MM.1S (cell line): ENCODE measurements at regions not wholly inside any gene's neighbourhood (a gene's known extent, or its start where the extent isn't known, plus 50 kb on each side); places are given as distances from the start of the nearest gene placed in this dataset.

ENCODE experiments used
- EZH2 ChIP-seq: fragments of 300-600 bp; sonication (generic); optimal IDR thresholded peaks from 2 replicates; pipeline ENCODE3; 2017; ENCODE audit warnings: low read depth, mild to moderate bottlenecking, antibody characterized with exemption, low read length, mixed read lengths
- EZH2phosphoT487 ChIP-seq: fragments of 300-600 bp; sonication (generic); IDR thresholded peaks from 2 replicates; pipeline ENCODE4 v1.6.1; 2018; ENCODE audit warnings: antibody characterized with exemption, low read length
- TF ChIP-seq, protein P1 (sequence below): fragments of 300-600 bp; sonication (generic); IDR thresholded peaks from 2 replicates; pipeline ENCODE4 v1.5.1; 2016; ENCODE audit warnings: antibody characterized with exemption, low read length, mixed read lengths

GRCh38 chr18:21972281-21972680, 197.1 kb upstream of the GATA6 start:
- TF ChIP-seq, protein P1, sequence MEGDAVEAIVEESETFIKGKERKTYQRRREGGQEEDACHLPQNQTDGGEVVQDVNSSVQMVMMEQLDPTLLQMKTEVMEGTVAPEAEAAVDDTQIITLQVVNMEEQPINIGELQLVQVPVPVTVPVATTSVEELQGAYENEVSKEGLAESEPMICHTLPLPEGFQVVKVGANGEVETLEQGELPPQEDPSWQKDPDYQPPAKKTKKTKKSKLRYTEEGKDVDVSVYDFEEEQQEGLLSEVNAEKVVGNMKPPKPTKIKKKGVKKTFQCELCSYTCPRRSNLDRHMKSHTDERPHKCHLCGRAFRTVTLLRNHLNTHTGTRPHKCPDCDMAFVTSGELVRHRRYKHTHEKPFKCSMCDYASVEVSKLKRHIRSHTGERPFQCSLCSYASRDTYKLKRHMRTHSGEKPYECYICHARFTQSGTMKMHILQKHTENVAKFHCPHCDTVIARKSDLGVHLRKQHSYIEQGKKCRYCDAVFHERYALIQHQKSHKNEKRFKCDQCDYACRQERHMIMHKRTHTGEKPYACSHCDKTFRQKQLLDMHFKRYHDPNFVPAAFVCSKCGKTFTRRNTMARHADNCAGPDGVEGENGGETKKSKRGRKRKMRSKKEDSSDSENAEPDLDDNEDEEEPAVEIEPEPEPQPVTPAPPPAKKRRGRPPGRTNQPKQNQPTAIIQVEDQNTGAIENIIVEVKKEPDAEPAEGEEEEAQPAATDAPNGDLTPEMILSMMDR, result no peak
- TF ChIP-seq EZH2 (no peak), EZH2phosphoT487 (no peak)
